Astrocyte (in vitro differentiated cells and primary cell): ENCODE measurements at regions not wholly inside any gene's neighbourhood (a gene's known extent, or its start where the extent isn't known, plus 50 kb on each side); places are given as distances from the start of the nearest gene placed in this dataset.

Experiments used
- DNase-seq: peaks from one replicate; pipeline ENCODE4 v3.0.0-alpha.2; 2010; ENCODE audit warnings: low read depth
- FAIRE-seq: peaks from 2 replicates; lab custom pipeline; 2011; peaks lifted over from hg19 to GRCh38; lab: Jason Lieb, UNC
- H2AFZ ChIP-seq: 2 replicates; pipeline ENCODE4 v1.6.0; 2012; ENCODE audit warnings: low read depth, low read length, inconsistent platforms
- H3K27ac ChIP-seq: 2 replicates; pipeline ENCODE4 v1.5.1; 2011; ENCODE audit warnings: low read depth, low read length, inconsistent platforms
- H3K27me3 ChIP-seq: 2 replicates; pipeline ENCODE4 v1.6.0; 2011; ENCODE audit warnings: low read length, inconsistent platforms; ENCODE audit not compliant: insufficient read depth
- H3K36me3 ChIP-seq: 2 replicates; pipeline ENCODE4 v1.5.1; 2011; ENCODE audit warnings: low read length, inconsistent platforms; ENCODE audit not compliant: insufficient read depth
- H3K4me1 ChIP-seq: 2 replicates; pipeline ENCODE4 v1.5.1; 2011; ENCODE audit warnings: low read length, inconsistent platforms; ENCODE audit not compliant: insufficient read depth
- H3K4me2 ChIP-seq: 2 replicates; pipeline ENCODE4 v1.6.0; 2012; ENCODE audit warnings: low read length, inconsistent platforms
- H3K4me3 ChIP-seq: 2 replicates; pipeline ENCODE4 v1.5.1; 2011; ENCODE audit warnings: low read depth, mild to moderate bottlenecking, low read length, inconsistent platforms; ENCODE audit not compliant: insufficient read depth
- H3K79me2 ChIP-seq: 2 replicates; pipeline ENCODE4 v1.6.0; 2012; ENCODE audit warnings: mild to moderate bottlenecking, low read length, inconsistent platforms; ENCODE audit not compliant: insufficient read depth
- H3K9ac ChIP-seq: 2 replicates; pipeline ENCODE4 v1.6.0; 2012; ENCODE audit warnings: mild to moderate bottlenecking, low read length, inconsistent platforms
- H3K9me3 ChIP-seq: 2 replicates; pipeline ENCODE4 v1.5.1; 2012; ENCODE audit warnings: low read depth, mild to moderate bottlenecking, low read length, inconsistent platforms; ENCODE audit not compliant: insufficient read depth
- H4K20me1 ChIP-seq: 2 replicates; pipeline ENCODE4 v1.6.0; 2012; ENCODE audit warnings: low read length, inconsistent platforms; ENCODE audit not compliant: insufficient read depth
- H3K27ac Mint-ChIP-seq: one replicate; pipeline ENCODE4 v1.8.0; 2021; ENCODE audit warnings: mild to moderate bottlenecking, mixed read lengths; ENCODE audit not compliant: unreplicated experiment
- H3K27me3 Mint-ChIP-seq: one replicate; pipeline ENCODE4 v1.8.0; 2021; ENCODE audit warnings: low read depth, mixed read lengths; ENCODE audit not compliant: unreplicated experiment
- H3K36me3 Mint-ChIP-seq: one replicate; pipeline ENCODE4 v1.8.0; 2021; ENCODE audit warnings: low read depth, mixed read lengths; ENCODE audit not compliant: unreplicated experiment
- H3K4me1 Mint-ChIP-seq: one replicate; pipeline ENCODE4 v1.8.0; 2021; ENCODE audit warnings: low read depth, mixed read lengths; ENCODE audit not compliant: unreplicated experiment
- H3K4me3 Mint-ChIP-seq: one replicate; pipeline ENCODE4 v1.8.0; 2021; ENCODE audit warnings: mild to moderate bottlenecking, moderate library complexity, mixed read lengths; ENCODE audit not compliant: unreplicated experiment
- H3K9me3 Mint-ChIP-seq: one replicate; pipeline ENCODE4 v1.8.0; 2021; ENCODE audit warnings: mild to moderate bottlenecking, mixed read lengths; ENCODE audit not compliant: unreplicated experiment
- EZH2 ChIP-seq: IDR thresholded peaks from 2 replicates; pipeline ENCODE4 v1.6.1; 2012; ENCODE audit warnings: mild to moderate bottlenecking, low read length, inconsistent platforms; ENCODE audit not compliant: insufficient read depth
- TF ChIP-seq, protein P1 (sequence below): IDR thresholded peaks from 2 replicates; pipeline ENCODE4 v1.5.1; 2011; ENCODE audit warnings: low read depth, mild to moderate bottlenecking, inconsistent platforms, low read length, moderate library complexity; ENCODE audit not compliant: insufficient read depth

- TF ChIP-seq, protein P1, sequence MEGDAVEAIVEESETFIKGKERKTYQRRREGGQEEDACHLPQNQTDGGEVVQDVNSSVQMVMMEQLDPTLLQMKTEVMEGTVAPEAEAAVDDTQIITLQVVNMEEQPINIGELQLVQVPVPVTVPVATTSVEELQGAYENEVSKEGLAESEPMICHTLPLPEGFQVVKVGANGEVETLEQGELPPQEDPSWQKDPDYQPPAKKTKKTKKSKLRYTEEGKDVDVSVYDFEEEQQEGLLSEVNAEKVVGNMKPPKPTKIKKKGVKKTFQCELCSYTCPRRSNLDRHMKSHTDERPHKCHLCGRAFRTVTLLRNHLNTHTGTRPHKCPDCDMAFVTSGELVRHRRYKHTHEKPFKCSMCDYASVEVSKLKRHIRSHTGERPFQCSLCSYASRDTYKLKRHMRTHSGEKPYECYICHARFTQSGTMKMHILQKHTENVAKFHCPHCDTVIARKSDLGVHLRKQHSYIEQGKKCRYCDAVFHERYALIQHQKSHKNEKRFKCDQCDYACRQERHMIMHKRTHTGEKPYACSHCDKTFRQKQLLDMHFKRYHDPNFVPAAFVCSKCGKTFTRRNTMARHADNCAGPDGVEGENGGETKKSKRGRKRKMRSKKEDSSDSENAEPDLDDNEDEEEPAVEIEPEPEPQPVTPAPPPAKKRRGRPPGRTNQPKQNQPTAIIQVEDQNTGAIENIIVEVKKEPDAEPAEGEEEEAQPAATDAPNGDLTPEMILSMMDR: no peak
- TF ChIP-seq EZH2: no peak
- no peak overlapping the region for H3K27ac Mint-ChIP-seq
- Histone ChIP-seq H3K36me3 (no peaks in the 10 kb centered on the region), H3K79me2 (no peaks in the 10 kb centered on the region), H3K4me3 (no peak overlapping the region), H3K4me1 (no peaks in the 10 kb centered on the region), H2AFZ (no peak overlapping the region), H4K20me1 (no peaks in the 10 kb centered on the region), H3K27me3 (no peaks in the 10 kb centered on the region), H3K9ac (no peak overlapping the region), H3K4me2 (no peak overlapping the region), H3K27ac (no peak overlapping the region), H3K9me3 (no peaks in the 10 kb centered on the region)
- H3K9me3 Mint-ChIP-seq: peaks cover under 1% of the 10 kb centered on the region
- H3K27me3 Mint-ChIP-seq: peaks cover 9% of the 10 kb centered on the region
- H3K4me1 Mint-ChIP-seq: no peaks in the 10 kb centered on the region
- FAIRE-seq (no peak), DNase-seq (no peak)
- H3K36me3 Mint-ChIP-seq: no peaks in the 10 kb centered on the region
- no peak overlapping the region for H3K4me3 Mint-ChIP-seq
Observed at GRCh38 chr16:80417706-80418271, 123.0 kb upstream of the DYNLRB2 start.

DNA sequence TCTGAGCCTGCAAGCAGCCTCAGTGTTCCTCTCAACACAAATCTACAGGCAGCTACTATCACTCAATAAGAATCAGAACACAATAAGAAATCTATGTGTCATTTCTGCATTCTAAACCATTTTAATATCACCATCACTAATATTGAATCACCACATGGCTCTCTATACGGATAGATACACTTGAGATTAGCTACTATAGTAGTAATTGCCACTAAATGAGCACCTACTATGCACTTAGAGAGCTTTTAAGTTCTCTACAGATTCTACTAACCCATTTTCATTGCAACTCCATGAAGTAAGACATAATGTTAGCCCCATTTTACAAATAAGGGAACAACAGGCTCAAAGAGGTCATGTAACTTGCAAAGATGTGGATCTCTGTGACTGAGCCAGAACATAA lies 132.8 kb upstream of the DYNLRB2 start:
- no peak for FAIRE-seq
- no peak overlapping the region for H3K9ac ChIP-seq
- no peak overlapping the region for H3K4me3 Mint-ChIP-seq
- H3K4me3 ChIP-seq: no peak overlapping the region
- peaks cover 1% of the 10 kb centered on the region for H3K9me3 Mint-ChIP-seq
- peaks cover 2% of the 10 kb centered on the region for H3K27me3 Mint-ChIP-seq
- no peaks in the 10 kb centered on the region for H4K20me1 ChIP-seq
- TF ChIP-seq EZH2: no peak
- TF ChIP-seq, protein P1: no peak
- H3K9me3 ChIP-seq: no peaks in the 10 kb centered on the region
- no peaks in the 10 kb centered on the region for H3K27me3 ChIP-seq
- no peak overlapping the region for H3K4me2 ChIP-seq
- H3K36me3 Mint-ChIP-seq: no peaks in the 10 kb centered on the region
- no peaks in the 10 kb centered on the region for H3K4me1 ChIP-seq
- H3K36me3 ChIP-seq: no peaks in the 10 kb centered on the region
- no peak overlapping the region for H3K27ac Mint-ChIP-seq
- H3K4me1 Mint-ChIP-seq: no peaks in the 10 kb centered on the region
- no peak for DNase-seq
- no peak overlapping the region for H3K27ac ChIP-seq
- H2AFZ ChIP-seq: no peak overlapping the region
- H3K79me2 ChIP-seq: no peaks in the 10 kb centered on the region

GRCh38 chr16:80407265-80407987 lies 133.4 kb upstream of the DYNLRB2 start:
- no peaks in the 10 kb centered on the region for H3K27me3 ChIP-seq
- FAIRE-seq (no peak), DNase-seq (no peak)
- no peaks in the 10 kb centered on the region for H3K4me1 ChIP-seq
- H3K4me2 ChIP-seq: no peak overlapping the region
- no peak overlapping the region for H3K27ac ChIP-seq
- no peak overlapping the region for H3K4me3 Mint-ChIP-seq
- H3K4me3 ChIP-seq: no peak overlapping the region
- no peaks in the 10 kb centered on the region for H3K9me3 Mint-ChIP-seq
- no peaks in the 10 kb centered on the region for H3K4me1 Mint-ChIP-seq
- no peaks in the 10 kb centered on the region for H4K20me1 ChIP-seq
- H3K27me3 Mint-ChIP-seq: no peaks in the 10 kb centered on the region
- no peak overlapping the region for H3K27ac Mint-ChIP-seq
- no peaks in the 10 kb centered on the region for H3K36me3 Mint-ChIP-seq
- no peak overlapping the region for H3K9ac ChIP-seq
- no peak for TF ChIP-seq EZH2
- TF ChIP-seq, protein P1: no peak
- H3K36me3 ChIP-seq: no peaks in the 10 kb centered on the region
- H3K79me2 ChIP-seq: no peaks in the 10 kb centered on the region
- no peaks in the 10 kb centered on the region for H3K9me3 ChIP-seq
- no peak overlapping the region for H2AFZ ChIP-seq
